Osteoblast (primary cell): ENCODE measurements at regions not wholly inside any gene's neighbourhood (a gene's known extent, or its start where the extent isn't known, plus 50 kb on each side); places are given as distances from the start of the nearest gene placed in this dataset.

ENCODE experiments used
- DNase-seq: peaks from one replicate; pipeline ENCODE4 v3.0.0; 2011; ENCODE audit warnings: low spot score, mixed read lengths; ENCODE audit not compliant: insufficient read length; ENCODE audit errors: missing footprints
- H2AFZ ChIP-seq: 2 replicates; pipeline ENCODE4 v1.6.0; 2011; ENCODE audit warnings: mild to moderate bottlenecking, low read length
- H3K27ac ChIP-seq: 2 replicates; pipeline ENCODE4 v1.5.1; 2011; ENCODE audit warnings: mild to moderate bottlenecking, low read depth, low read length, moderate library complexity
- H3K27me3 ChIP-seq: 2 replicates; pipeline ENCODE4 v1.6.0; 2012; ENCODE audit warnings: mild to moderate bottlenecking, control low read depth, inconsistent platforms, low read length, moderate library complexity; ENCODE audit not compliant: insufficient read depth
- H3K36me3 ChIP-seq: 2 replicates; pipeline ENCODE4 v1.5.1; 2011; ENCODE audit warnings: mild to moderate bottlenecking, low read length, control low read depth, moderate library complexity; ENCODE audit not compliant: insufficient read depth
- H3K4me1 ChIP-seq: 2 replicates; pipeline ENCODE4 v1.5.1; 2011; ENCODE audit warnings: mild to moderate bottlenecking, low read length, control low read depth, moderate library complexity; ENCODE audit not compliant: insufficient read depth
- H3K4me2 ChIP-seq: 2 replicates; pipeline ENCODE4 v1.6.0; 2011; ENCODE audit warnings: mild to moderate bottlenecking, low read length; ENCODE audit not compliant: insufficient read depth
- H3K4me3 ChIP-seq: fragments of 200-600 bp; sonication (generic); 3 replicates; pipeline ENCODE4 v1.5.1; 2012; ENCODE audit warnings: mild to moderate bottlenecking, low read length, inconsistent platforms; ENCODE audit not compliant: insufficient read depth
- H3K79me2 ChIP-seq: 2 replicates; pipeline ENCODE4 v1.6.0; 2012; ENCODE audit warnings: mild to moderate bottlenecking, low read length, control low read depth, inconsistent platforms; ENCODE audit not compliant: insufficient read depth
- H3K9me3 ChIP-seq: 2 replicates; pipeline ENCODE4 v1.5.1; 2011; ENCODE audit warnings: low read depth, low read length, control low read depth
- H4K20me1 ChIP-seq: 2 replicates; pipeline ENCODE4 v1.6.0; 2012; ENCODE audit warnings: mild to moderate bottlenecking, low read length, control low read depth; ENCODE audit not compliant: insufficient read depth
- CTCF ChIP-seq: IDR thresholded peaks from 2 replicates; pipeline ENCODE4 v1.5.1; 2011; ENCODE audit warnings: mild to moderate bottlenecking, low read depth, low read length, moderate library complexity; ENCODE audit errors: extremely low read depth

GRCh38 chr15:58249646-58250312 is 111.6 kb downstream of the AQP9 start:
- H3K4me3 ChIP-seq: no peak overlapping the region
- TF ChIP-seq CTCF: no peak
- DNase-seq: no peak
- H4K20me1 ChIP-seq: no peaks in the 10 kb centered on the region
- H3K4me2 ChIP-seq: no peak overlapping the region
- H3K27ac ChIP-seq: no peak overlapping the region
- H3K36me3 ChIP-seq: no peaks in the 10 kb centered on the region
- H3K27me3 ChIP-seq: peaks cover 55% of the 10 kb centered on the region
- H3K9me3 ChIP-seq: no peaks in the 10 kb centered on the region
- no peak overlapping the region for H2AFZ ChIP-seq
- H3K79me2 ChIP-seq: no peaks in the 10 kb centered on the region
- H3K4me1 ChIP-seq: peaks cover 5% of the 10 kb centered on the region

- Histone ChIP-seq H3K36me3 (no peaks in the 10 kb centered on the region), H3K4me3 (no peak overlapping the region), H2AFZ (no peak overlapping the region), H3K27me3 (peaks cover 59% of the 10 kb centered on the region), H3K9me3 (peaks cover 2% of the 10 kb centered on the region), H3K4me1 (peaks cover 5% of the 10 kb centered on the region), H3K4me2 (no peak overlapping the region), H3K27ac (no peak overlapping the region), H4K20me1 (no peaks in the 10 kb centered on the region), H3K79me2 (no peaks in the 10 kb centered on the region)
- no peak for DNase-seq
- TF ChIP-seq CTCF: no peak
Observed at GRCh38 chr15:58252586-58253323, 114.6 kb downstream of the AQP9 start.

- peaks cover 26% of the 10 kb centered on the region for H3K27me3 ChIP-seq
- H3K36me3 ChIP-seq: no peaks in the 10 kb centered on the region
- no peaks in the 10 kb centered on the region for H3K4me1 ChIP-seq
- no peak overlapping the region for H2AFZ ChIP-seq
- TF ChIP-seq CTCF: no peak
- no peak overlapping the region for H3K4me3 ChIP-seq
- no peaks in the 10 kb centered on the region for H3K79me2 ChIP-seq
- H3K9me3 ChIP-seq: peaks cover 2% of the 10 kb centered on the region
- H3K4me2 ChIP-seq: no peak overlapping the region
- DNase-seq: no peak
- H4K20me1 ChIP-seq: no peaks in the 10 kb centered on the region
- H3K27ac ChIP-seq: no peak overlapping the region
Observed at GRCh38 chr15:58257776-58258325, 119.7 kb downstream of the AQP9 start.
